ENCODE measurements at regions not wholly inside any gene's neighbourhood (a gene's known extent, or its start where the extent isn't known, plus 50 kb on each side); places are given as distances from the start of the nearest gene placed in this dataset.

GRCh38 chr20:11017446-11017845, 343.6 kb upstream of the JAG1 start:
- Mint-ChIP-seq H3K27me3 (ENCODE audit: low read depth) (no peaks in the 10 kb centered on the region), H3K4me1 (ENCODE audit: low read depth) (peaks cover 4% of the 10 kb centered on the region), H3K4me3 (ENCODE audit: unreplicated experiment) (no peak overlapping the region), H3K27ac (ENCODE audit: unreplicated experiment) (no peak overlapping the region), H3K9me3 (ENCODE audit: low read depth) (no peaks in the 10 kb centered on the region), H3K36me3 (ENCODE audit: low read depth) (no peaks in the 10 kb centered on the region)
- TF ChIP-seq, protein P1, sequence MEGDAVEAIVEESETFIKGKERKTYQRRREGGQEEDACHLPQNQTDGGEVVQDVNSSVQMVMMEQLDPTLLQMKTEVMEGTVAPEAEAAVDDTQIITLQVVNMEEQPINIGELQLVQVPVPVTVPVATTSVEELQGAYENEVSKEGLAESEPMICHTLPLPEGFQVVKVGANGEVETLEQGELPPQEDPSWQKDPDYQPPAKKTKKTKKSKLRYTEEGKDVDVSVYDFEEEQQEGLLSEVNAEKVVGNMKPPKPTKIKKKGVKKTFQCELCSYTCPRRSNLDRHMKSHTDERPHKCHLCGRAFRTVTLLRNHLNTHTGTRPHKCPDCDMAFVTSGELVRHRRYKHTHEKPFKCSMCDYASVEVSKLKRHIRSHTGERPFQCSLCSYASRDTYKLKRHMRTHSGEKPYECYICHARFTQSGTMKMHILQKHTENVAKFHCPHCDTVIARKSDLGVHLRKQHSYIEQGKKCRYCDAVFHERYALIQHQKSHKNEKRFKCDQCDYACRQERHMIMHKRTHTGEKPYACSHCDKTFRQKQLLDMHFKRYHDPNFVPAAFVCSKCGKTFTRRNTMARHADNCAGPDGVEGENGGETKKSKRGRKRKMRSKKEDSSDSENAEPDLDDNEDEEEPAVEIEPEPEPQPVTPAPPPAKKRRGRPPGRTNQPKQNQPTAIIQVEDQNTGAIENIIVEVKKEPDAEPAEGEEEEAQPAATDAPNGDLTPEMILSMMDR (IDR thresholded peaks at IDR 0.05): no peak
- no peak for DNase-seq (ENCODE audit: low spot score)

- H3K4me3 Mint-ChIP-seq (ENCODE audit: unreplicated experiment): no peak overlapping the region
- TF ChIP-seq, protein P1 (IDR thresholded peaks at IDR 0.05): no peak
- DNase-seq (ENCODE audit: low spot score): no peak
- peaks cover 3% of the 10 kb centered on the region for H3K9me3 Mint-ChIP-seq (ENCODE audit: low read depth)
- no peaks in the 10 kb centered on the region for H3K27me3 Mint-ChIP-seq (ENCODE audit: low read depth)
- H3K36me3 Mint-ChIP-seq (ENCODE audit: low read depth): no peaks in the 10 kb centered on the region
- H3K27ac Mint-ChIP-seq (ENCODE audit: unreplicated experiment): no peak overlapping the region
- peaks cover 4% of the 10 kb centered on the region for H3K4me1 Mint-ChIP-seq (ENCODE audit: low read depth)
Measured at GRCh38 chr20:11018668-11019170, 344.9 kb upstream of the JAG1 start.

DNA sequence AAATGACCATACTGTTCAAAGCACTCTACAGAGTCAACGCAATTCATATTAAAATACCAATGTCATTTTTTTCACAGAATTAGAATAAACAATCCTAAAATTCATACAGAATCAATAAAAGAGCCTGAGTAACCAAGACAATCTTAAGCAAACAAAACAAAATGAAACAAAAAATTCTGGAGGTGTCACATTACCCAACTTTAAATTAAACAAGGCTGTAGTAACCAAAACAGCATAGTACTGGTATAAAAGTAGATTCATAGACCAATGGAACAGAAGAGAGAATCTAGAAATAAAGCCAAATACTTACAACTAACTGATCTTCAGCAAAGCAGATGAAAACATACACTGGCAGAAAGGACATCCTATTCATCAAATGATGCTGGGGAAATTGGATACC, 346.9 kb upstream of the JAG1 start:
- TF ChIP-seq, protein P1 (IDR thresholded peaks at IDR 0.05): no peak
- Mint-ChIP-seq H3K4me3 (ENCODE audit: unreplicated experiment) (no peak overlapping the region), H3K4me1 (ENCODE audit: low read depth) (peaks cover 4% of the 10 kb centered on the region), H3K27me3 (ENCODE audit: low read depth) (no peaks in the 10 kb centered on the region), H3K27ac (ENCODE audit: unreplicated experiment) (no peak overlapping the region), H3K9me3 (ENCODE audit: low read depth) (peaks cover 5% of the 10 kb centered on the region), H3K36me3 (ENCODE audit: low read depth) (no peaks in the 10 kb centered on the region)
- DNase-seq (ENCODE audit: low spot score): no peak

DNA sequence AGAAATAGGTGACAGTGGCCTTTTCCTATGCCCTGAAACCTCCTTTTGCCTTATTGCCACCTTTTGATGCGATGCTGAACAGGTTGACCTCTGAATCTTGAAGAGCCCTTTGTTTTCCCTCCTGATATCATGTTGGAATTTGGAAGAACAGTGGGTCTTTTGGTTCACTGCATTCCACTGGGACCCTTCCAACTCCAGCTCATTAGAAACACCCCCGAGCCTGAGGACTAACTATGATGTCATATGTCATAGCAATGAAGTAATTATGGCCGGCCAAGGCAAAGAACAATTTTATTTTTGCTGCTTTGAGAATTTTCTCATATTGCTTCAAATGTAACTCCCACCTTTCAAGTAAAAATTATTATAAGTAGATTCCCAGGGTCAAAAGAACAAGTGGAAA, 353.4 kb upstream of the JAG1 start:
- Mint-ChIP-seq H3K4me1 (ENCODE audit: low read depth) (no peaks in the 10 kb centered on the region), H3K9me3 (ENCODE audit: low read depth) (peaks cover 10% of the 10 kb centered on the region), H3K27me3 (ENCODE audit: low read depth) (no peaks in the 10 kb centered on the region), H3K36me3 (ENCODE audit: low read depth) (peaks cover 2% of the 10 kb centered on the region), H3K4me3 (ENCODE audit: unreplicated experiment) (no peak overlapping the region), H3K27ac (ENCODE audit: unreplicated experiment) (no peak overlapping the region)
- no peak for DNase-seq (ENCODE audit: low spot score)
- TF ChIP-seq, protein P1 (IDR thresholded peaks at IDR 0.05): no peak

GRCh38 chr20:11030351-11030750, 356.6 kb upstream of the JAG1 start:
- Mint-ChIP-seq H3K9me3 (ENCODE audit: low read depth) (peaks cover 11% of the 10 kb centered on the region), H3K4me3 (ENCODE audit: unreplicated experiment) (no peak overlapping the region), H3K27ac (ENCODE audit: unreplicated experiment) (no peak overlapping the region), H3K36me3 (ENCODE audit: low read depth) (peaks cover 2% of the 10 kb centered on the region), H3K4me1 (ENCODE audit: low read depth) (peaks cover 7% of the 10 kb centered on the region), H3K27me3 (ENCODE audit: low read depth) (no peaks in the 10 kb centered on the region)
- no peak for DNase-seq (ENCODE audit: low spot score)
- TF ChIP-seq, protein P1 (IDR thresholded peaks at IDR 0.05): no peak
